HG02973 (cell line): ENCODE measurements at regions not wholly inside any gene's neighbourhood (a gene's known extent, or its start where the extent isn't known, plus 50 kb on each side); places are given as distances from the start of the nearest gene placed in this dataset.
"Not testable (repeated sequence)": the region's sequence is repeated elsewhere in the genome, so short reads cannot be mapped to it uniquely, and the experiment has no call there.

ENCODE experiments used
- ATAC-seq: cut with Tn5 transposase; IDR thresholded peaks from one replicate; pipeline ENCODE4 v1.9.1; 2021; ENCODE audit warnings: moderate library complexity; ENCODE audit not compliant: unreplicated experiment

- no peak for ATAC-seq
Measured at GRCh38 chr17:68782789-68783188, 172.4 kb downstream of the ABCA8 start.

GRCh38 chr17:68780596-68780995, 174.6 kb downstream of the ABCA8 start:
- no peak for ATAC-seq

- ATAC-seq = no peak
Measured at GRCh38 chr17:68778726-68779125, 176.5 kb downstream of the ABCA8 start.

GRCh38 chr17:68777856-68778694, 176.9 kb upstream of the FAM20A start:
- ATAC-seq = no peak

GRCh38 chr17:68777243-68777855, 176.2 kb upstream of the FAM20A start:
- ATAC-seq = peak; percentile 49

- no peak for ATAC-seq
Measured at GRCh38 chr17:68776451-68776850, 175.3 kb upstream of the FAM20A start.

- no peak for ATAC-seq
Measured at GRCh38 chr17:68775969-68776368, 174.8 kb upstream of the FAM20A start.

- no peak for ATAC-seq
Measured at GRCh38 chr17:68775318-68775717, 174.2 kb upstream of the FAM20A start.

- ATAC-seq = peak; percentile 69
Measured at GRCh38 chr17:68771867-68772515, 170.8 kb upstream of the FAM20A start.

GRCh38 chr17:68768804-68769203, 167.6 kb upstream of the FAM20A start:
- ATAC-seq = no peak

- no peak for ATAC-seq
Measured at GRCh38 chr17:68766640-68767039, 165.5 kb upstream of the FAM20A start.

GRCh38 chr17:68763562-68763961, 162.4 kb upstream of the FAM20A start:
- no peak for ATAC-seq

- no peak for ATAC-seq
Measured at GRCh38 chr17:68762911-68763310, 161.7 kb upstream of the FAM20A start.

GRCh38 chr17:68760141-68760475, 158.9 kb upstream of the FAM20A start:
- ATAC-seq = no peak

- peak; percentile 86 for ATAC-seq
Measured at GRCh38 chr17:68759343-68760140, 158.4 kb upstream of the FAM20A start.

GRCh38 chr17:68759002-68759342, 157.8 kb upstream of the FAM20A start:
- no peak for ATAC-seq

- ATAC-seq = not testable (repeated sequence)
Measured at GRCh38 chr17:68757866-68758757, 156.9 kb upstream of the FAM20A start.

- ATAC-seq = no peak
Measured at GRCh38 chr17:68753985-68754769, 153.0 kb upstream of the FAM20A start.

GRCh38 chr17:68750208-68750562, 149.0 kb upstream of the FAM20A start:
- no peak for ATAC-seq
